MM.1S (cell line): ENCODE measurements at regions not wholly inside any gene's neighbourhood (a gene's known extent, or its start where the extent isn't known, plus 50 kb on each side); places are given as distances from the start of the nearest gene placed in this dataset.
"Not testable (repeated sequence)": the region's sequence is repeated elsewhere in the genome, so short reads cannot be mapped to it uniquely, and the experiment has no call there.

Source experiments
- DNase-seq: peaks from one replicate; pipeline ENCODE4 v3.0.0-alpha.2; 2015
- H2AFZ ChIP-seq: fragments of 300-600 bp; sonication (generic); 2 replicates; pipeline ENCODE4 v1.6.0; 2016; ENCODE audit warnings: antibody characterized with exemption, low read length
- H3F3A ChIP-seq: fragments of 300-600 bp; sonication (generic); 2 replicates; pipeline ENCODE4 v1.6.1; 2016; ENCODE audit warnings: mild to moderate bottlenecking, antibody characterized with exemption, low read length, moderate library complexity, mixed read lengths; ENCODE audit not compliant: insufficient read depth
- H3K27ac ChIP-seq: fragments of 300-600 bp; sonication (generic); 2 replicates; pipeline ENCODE4 v1.5.1; 2016; ENCODE audit warnings: mild to moderate bottlenecking, low read length
- H3K27me3 ChIP-seq: fragments of 300-600 bp; sonication (generic); replicated peaks from 2 replicates; pipeline ENCODE4 v1.6.0; 2016; ENCODE audit warnings: low read length; ENCODE audit not compliant: insufficient read depth
- H3K36me3 ChIP-seq: fragments of 300-600 bp; sonication (generic); replicated peaks from 2 replicates; pipeline ENCODE4 v1.6.1; 2016; ENCODE audit warnings: mild to moderate bottlenecking, low read length, mixed read lengths; ENCODE audit not compliant: insufficient read depth
- H3K4me1 ChIP-seq: fragments of 300-600 bp; sonication (generic); 2 replicates; pipeline ENCODE4 v1.6.1; 2016; ENCODE audit warnings: low read length, mixed read lengths
- H3K4me2 ChIP-seq: fragments of 300-600 bp; sonication (generic); 2 replicates; pipeline ENCODE4 v1.6.0; 2016; ENCODE audit warnings: low read depth, low read length
- H3K4me3 ChIP-seq: fragments of 300-600 bp; sonication (generic); 2 replicates; pipeline ENCODE4 v1.5.1; 2016; ENCODE audit warnings: low read length, mixed read lengths
- H3K79me2 ChIP-seq: fragments of 300-600 bp; sonication (generic); 2 replicates; pipeline ENCODE4 v1.6.1; 2016; ENCODE audit warnings: mixed run types, low read length, mixed read lengths
- H3K9ac ChIP-seq: fragments of 300-600 bp; sonication (generic); 2 replicates; pipeline ENCODE4 v1.6.1; 2016; ENCODE audit warnings: low read length, mixed read lengths
- H3K9me2 ChIP-seq: fragments of 300-600 bp; sonication (generic); replicated peaks from 2 replicates; pipeline ENCODE4 v1.6.1; 2016; ENCODE audit warnings: mild to moderate bottlenecking, low read length, mixed read lengths; ENCODE audit not compliant: insufficient read depth
- H3K9me3 ChIP-seq: fragments of 300-600 bp; sonication (generic); replicated peaks from 2 replicates; pipeline ENCODE4 v1.6.1; 2016; ENCODE audit warnings: mild to moderate bottlenecking, low read length, mixed read lengths; ENCODE audit not compliant: insufficient read depth
- H4K20me1 ChIP-seq: fragments of 300-600 bp; sonication (generic); 2 replicates; pipeline ENCODE4 v1.6.1; 2016; ENCODE audit warnings: mild to moderate bottlenecking, low read length, moderate library complexity, mixed read lengths; ENCODE audit not compliant: insufficient read depth
- EZH2 ChIP-seq: fragments of 300-600 bp; sonication (generic); optimal IDR thresholded peaks from 2 replicates; pipeline ENCODE3; 2017; ENCODE audit warnings: low read depth, mild to moderate bottlenecking, antibody characterized with exemption, low read length, mixed read lengths
- EZH2phosphoT487 ChIP-seq: fragments of 300-600 bp; sonication (generic); IDR thresholded peaks from 2 replicates; pipeline ENCODE4 v1.6.1; 2018; ENCODE audit warnings: antibody characterized with exemption, low read length
- TF ChIP-seq, protein P1 (sequence below): fragments of 300-600 bp; sonication (generic); IDR thresholded peaks from 2 replicates; pipeline ENCODE4 v1.5.1; 2016; ENCODE audit warnings: antibody characterized with exemption, low read length, mixed read lengths

- not testable (repeated sequence) for DNase-seq, H4K20me1 ChIP-seq, H3K9ac ChIP-seq, H3K4me2 ChIP-seq, H3K9me2 ChIP-seq, H3K36me3 ChIP-seq, H3K27ac ChIP-seq, H3K9me3 ChIP-seq, H3K79me2 ChIP-seq, H3K4me3 ChIP-seq, H3K27me3 ChIP-seq, H2AFZ ChIP-seq
- peaks cover 13% of the 10 kb centered on the region for H3F3A ChIP-seq
- H3K4me1 ChIP-seq: peaks cover 11% of the 10 kb centered on the region
Measured at GRCh38 chr2:242010252-242011166, 141.0 kb downstream of the RTP5 start.

GRCh38 chr2:242011167-242011513 lies 141.6 kb downstream of the RTP5 start:
- no peak overlapping the region for H3K9ac ChIP-seq
- no peak overlapping the region for H3K4me2 ChIP-seq
- no peak for DNase-seq
- H3K36me3 ChIP-seq: no peaks in the 10 kb centered on the region
- no peaks in the 10 kb centered on the region for H4K20me1 ChIP-seq
- no peaks in the 10 kb centered on the region for H3K9me2 ChIP-seq
- H3K9me3 ChIP-seq: no peaks in the 10 kb centered on the region
- peaks cover 14% of the 10 kb centered on the region for H3F3A ChIP-seq
- no peak overlapping the region for H3K4me3 ChIP-seq
- H3K27ac ChIP-seq: no peak overlapping the region
- peaks cover 17% of the 10 kb centered on the region for H3K4me1 ChIP-seq
- no peaks in the 10 kb centered on the region for H3K27me3 ChIP-seq
- TF ChIP-seq EZH2 (no peak), EZH2phosphoT487 (no peak)
- TF ChIP-seq, protein P1, sequence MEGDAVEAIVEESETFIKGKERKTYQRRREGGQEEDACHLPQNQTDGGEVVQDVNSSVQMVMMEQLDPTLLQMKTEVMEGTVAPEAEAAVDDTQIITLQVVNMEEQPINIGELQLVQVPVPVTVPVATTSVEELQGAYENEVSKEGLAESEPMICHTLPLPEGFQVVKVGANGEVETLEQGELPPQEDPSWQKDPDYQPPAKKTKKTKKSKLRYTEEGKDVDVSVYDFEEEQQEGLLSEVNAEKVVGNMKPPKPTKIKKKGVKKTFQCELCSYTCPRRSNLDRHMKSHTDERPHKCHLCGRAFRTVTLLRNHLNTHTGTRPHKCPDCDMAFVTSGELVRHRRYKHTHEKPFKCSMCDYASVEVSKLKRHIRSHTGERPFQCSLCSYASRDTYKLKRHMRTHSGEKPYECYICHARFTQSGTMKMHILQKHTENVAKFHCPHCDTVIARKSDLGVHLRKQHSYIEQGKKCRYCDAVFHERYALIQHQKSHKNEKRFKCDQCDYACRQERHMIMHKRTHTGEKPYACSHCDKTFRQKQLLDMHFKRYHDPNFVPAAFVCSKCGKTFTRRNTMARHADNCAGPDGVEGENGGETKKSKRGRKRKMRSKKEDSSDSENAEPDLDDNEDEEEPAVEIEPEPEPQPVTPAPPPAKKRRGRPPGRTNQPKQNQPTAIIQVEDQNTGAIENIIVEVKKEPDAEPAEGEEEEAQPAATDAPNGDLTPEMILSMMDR: no peak
- no peak overlapping the region for H2AFZ ChIP-seq
- H3K79me2 ChIP-seq: no peaks in the 10 kb centered on the region

DNA sequence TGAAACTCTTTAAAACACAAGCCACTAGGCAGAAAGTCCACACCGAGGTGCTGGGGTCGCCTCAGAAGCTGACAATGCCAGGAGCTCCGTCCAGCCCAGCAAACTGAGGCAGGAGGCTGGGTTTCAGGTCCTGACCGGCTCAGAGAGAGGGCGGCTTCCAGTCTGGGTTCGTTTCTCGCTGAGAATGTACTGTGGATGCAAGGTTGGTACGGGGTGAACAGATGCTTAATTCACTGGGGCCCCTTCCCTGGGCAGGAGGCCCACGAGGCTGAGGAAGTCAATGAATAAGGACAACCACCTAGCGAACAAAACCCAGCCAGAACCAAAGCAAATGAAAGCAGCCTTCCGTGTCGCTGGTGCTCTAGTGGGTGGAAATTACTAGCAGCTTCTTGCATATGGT lies 142.0 kb downstream of the RTP5 start:
- Histone ChIP-seq H3K9me2 (no peaks in the 10 kb centered on the region), H3K9me3 (no peaks in the 10 kb centered on the region), H2AFZ (no peak overlapping the region), H3F3A (peaks cover 14% of the 10 kb centered on the region), H3K9ac (no peak overlapping the region), H3K27ac (no peak overlapping the region), H4K20me1 (no peaks in the 10 kb centered on the region), H3K4me1 (peaks cover 19% of the 10 kb centered on the region), H3K27me3 (no peaks in the 10 kb centered on the region), H3K4me2 (no peak overlapping the region), H3K36me3 (no peaks in the 10 kb centered on the region), H3K79me2 (no peaks in the 10 kb centered on the region), H3K4me3 (no peak overlapping the region)
- TF ChIP-seq, protein P1: no peak
- DNase-seq: no peak

GRCh38 chr2:242011991-242012764 lies 142.6 kb downstream of the RTP5 start:
- Histone ChIP-seq H3K4me3 (no peak overlapping the region), H3K27me3 (no peaks in the 10 kb centered on the region), H3K9me3 (no peaks in the 10 kb centered on the region), H3K4me1 (peaks cover 25% of the 10 kb centered on the region), H2AFZ (no peak overlapping the region), H3K9ac (no peak overlapping the region), H3K27ac (no peak overlapping the region), H3K9me2 (no peaks in the 10 kb centered on the region), H3K4me2 (no peak overlapping the region), H3F3A (peaks cover 14% of the 10 kb centered on the region), H3K36me3 (no peaks in the 10 kb centered on the region), H3K79me2 (no peaks in the 10 kb centered on the region), H4K20me1 (no peaks in the 10 kb centered on the region)
- DNase-seq: no peak
- TF ChIP-seq EZH2: no peak
- no peak for TF ChIP-seq EZH2phosphoT487
- TF ChIP-seq, protein P1: no peak
